GM08714 (cell line): ENCODE measurements at regions not wholly inside any gene's neighbourhood (a gene's known extent, or its start where the extent isn't known, plus 50 kb on each side); places are given as distances from the start of the nearest gene placed in this dataset.
A peak's percentile ranks its signal among the peaks of the same experiment; 100 is the strongest.
"Not testable (repeated sequence)": the region's sequence is repeated elsewhere in the genome, so short reads cannot be mapped to it uniquely, and the experiment has no call there.

ENCODE experiments used
- H3K4me3 ChIP-seq: fragments of 200-500 bp; sonication (Bioruptor generic); 2 replicates; pipeline ENCODE4 v1.5.1; 2014; ENCODE audit warnings: mild to moderate bottlenecking, low read length, inconsistent platforms
- ZNF274 ChIP-seq: IDR thresholded peaks from 2 replicates; pipeline ENCODE4 v1.6.1; 2012; ENCODE audit warnings: mild to moderate bottlenecking, low read depth, low read length

DNA sequence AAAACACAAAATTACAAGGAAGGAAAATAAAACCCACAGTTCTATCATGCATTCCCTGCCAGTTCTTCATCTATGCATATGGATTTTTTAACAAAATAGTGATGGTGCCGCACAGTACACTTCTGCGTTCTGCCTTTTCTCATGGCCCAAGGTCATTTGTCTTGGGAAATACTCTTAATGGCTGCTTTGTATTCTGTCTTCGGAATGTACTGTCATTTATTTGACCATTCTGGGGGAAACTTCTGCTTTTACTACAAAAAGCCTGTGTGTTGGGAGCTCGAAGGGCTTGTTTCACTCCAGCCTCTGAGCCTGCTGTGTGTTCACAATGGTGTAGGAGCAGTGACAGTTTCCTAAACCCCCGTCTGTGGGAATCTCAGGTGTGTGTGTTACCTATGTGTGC lies 82.8 kb upstream of the SEC14L1 start:
- H3K4me3 ChIP-seq = no peak overlapping the region
- TF ChIP-seq ZNF274 = no peak

DNA sequence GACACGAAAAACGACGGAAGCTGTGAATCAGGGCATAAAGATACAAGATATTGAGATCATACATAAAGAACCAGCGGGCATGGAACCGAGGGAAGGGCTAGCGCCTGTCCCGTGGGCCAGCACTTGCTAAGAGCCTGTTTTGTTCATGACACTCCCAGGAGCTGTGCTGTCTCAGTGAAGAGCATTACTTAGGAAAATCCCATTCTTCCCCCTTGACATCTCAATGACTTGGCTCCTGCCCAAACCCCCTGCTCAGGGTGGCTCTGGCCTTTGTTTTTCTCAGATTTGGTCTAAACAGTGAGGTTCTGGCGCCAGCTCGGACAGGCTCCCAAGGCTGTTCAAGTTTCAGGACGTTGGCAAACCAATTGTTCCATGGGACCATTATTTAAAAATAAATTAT lies 79.1 kb upstream of the SEC14L1 start:
- no peak for TF ChIP-seq ZNF274
- H3K4me3 ChIP-seq = no peak overlapping the region

DNA sequence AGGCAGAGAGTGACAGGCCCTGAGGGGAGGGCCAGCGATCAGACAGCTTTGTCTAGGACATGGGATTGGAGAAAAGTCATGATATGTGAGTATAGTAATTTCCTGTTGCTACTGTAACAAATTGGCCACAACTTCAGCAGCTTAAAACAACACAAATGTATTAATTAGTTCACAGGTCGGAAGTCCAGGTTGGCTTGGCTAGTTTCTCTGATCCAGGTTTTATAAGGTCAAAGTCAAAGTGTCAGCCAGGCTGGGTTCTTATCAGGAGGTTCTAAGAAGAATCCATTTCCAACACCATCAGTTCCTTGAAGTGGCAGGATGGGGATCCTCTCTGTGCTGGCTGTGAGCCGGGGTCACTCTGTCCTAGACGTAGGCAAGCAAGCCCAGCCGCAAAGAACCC lies 76.2 kb upstream of the SEC14L1 start:
- TF ChIP-seq ZNF274 = no peak
- no peak overlapping the region for H3K4me3 ChIP-seq

DNA sequence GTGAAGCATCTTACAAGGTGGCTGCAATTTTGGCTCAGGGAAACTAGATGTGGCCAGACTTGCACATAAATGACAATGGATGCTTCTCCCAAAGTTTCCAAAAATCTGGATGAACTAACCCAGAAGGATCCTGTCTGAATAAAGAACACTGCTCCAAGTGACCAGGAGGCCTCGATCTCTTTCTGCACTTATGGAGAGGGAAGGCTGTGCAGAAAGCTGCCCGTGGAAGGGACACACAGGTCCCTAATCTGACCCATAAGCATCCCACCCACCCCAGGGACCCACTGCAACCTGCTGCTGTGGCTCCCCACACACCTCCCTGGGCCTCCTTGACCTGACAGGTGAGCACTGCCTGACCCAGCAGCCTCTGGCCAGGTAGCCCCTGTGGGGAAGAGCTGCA lies 74.6 kb upstream of the SEC14L1 start:
- TF ChIP-seq ZNF274 = no peak
- no peak overlapping the region for H3K4me3 ChIP-seq

DNA sequence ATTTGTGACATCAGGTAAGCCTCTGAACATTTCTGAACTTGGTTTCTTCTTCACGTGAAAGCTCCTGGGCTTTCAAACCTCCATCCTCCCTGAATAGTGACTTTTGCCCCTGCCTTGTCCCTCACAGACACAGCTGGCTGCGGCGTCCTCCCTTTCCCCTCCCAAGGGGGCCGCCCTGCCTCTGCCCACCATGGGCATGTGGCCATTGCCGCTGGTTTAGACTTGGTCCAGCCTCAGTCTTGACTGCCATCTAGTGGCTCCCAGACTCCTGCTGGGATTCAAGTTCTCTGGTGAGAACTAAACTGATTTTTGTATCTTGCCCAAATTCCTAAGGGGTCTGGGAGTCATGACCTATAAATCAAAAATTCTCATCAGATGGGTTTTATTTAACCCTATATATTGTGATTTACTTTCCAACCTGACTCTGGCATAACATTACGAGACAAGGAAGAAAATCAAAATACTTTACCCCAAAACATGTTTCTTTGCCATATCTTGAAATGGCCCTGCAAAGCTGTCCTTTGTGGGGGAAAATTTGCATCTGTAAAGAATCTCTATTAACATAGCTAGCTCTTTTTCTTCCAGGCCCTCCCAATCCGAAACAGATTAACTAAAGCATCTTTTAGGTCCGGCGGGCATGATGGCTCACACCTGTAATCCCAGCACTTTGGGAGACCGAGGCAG lies 73.9 kb upstream of the SEC14L1 start:
- H3K4me3 ChIP-seq = not testable (repeated sequence)

- no peak overlapping the region for H3K4me3 ChIP-seq
- TF ChIP-seq ZNF274 = no peak
Observed at GRCh38 chr17:77068915-77069314, 71.9 kb upstream of the SEC14L1 start.

DNA sequence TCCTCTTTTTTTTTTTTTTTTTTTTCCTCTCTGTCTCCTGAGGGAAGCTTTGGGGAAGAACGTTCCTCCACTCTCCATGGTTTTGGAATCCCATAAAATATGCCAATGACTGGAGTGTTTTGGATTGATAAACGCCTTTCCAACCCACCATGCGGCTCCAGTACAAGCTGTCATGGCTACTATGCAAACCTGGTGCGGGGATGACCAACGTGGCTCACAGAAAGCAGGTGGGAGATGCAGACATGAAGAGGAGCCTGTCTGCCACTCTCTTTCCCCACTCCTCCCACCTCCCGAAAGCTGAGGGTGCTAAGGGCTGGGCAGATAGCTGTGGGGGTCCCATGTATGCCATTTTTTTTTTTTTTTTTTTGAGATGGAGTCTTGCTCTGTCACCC lies 69.9 kb upstream of the SEC14L1 start:
- H3K4me3 ChIP-seq = no peak overlapping the region
- TF ChIP-seq ZNF274 = no peak

GRCh38 chr17:77071925-77072490 lies 68.8 kb upstream of the SEC14L1 start:
- H3K4me3 ChIP-seq = no peak overlapping the region
- TF ChIP-seq ZNF274 = no peak

DNA sequence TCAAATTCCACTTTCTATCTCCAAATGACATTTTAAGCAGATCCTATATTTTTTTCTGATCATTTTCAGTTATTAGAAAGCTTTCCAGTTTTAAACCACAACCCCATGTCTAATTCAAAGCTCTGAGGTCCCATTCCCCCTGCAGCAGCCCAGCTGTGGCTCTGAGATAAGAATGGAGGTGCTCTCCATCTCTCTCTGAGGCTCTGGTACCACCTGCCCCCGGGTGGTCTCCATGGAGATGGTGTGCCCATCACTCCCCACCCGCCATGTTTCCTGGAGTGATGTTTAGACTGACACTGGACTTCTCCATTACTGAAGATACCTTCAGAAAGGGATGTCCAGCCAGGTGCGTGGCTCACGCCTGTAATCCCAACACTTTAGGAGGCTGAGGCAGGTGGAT lies 68.1 kb upstream of the SEC14L1 start:
- no peak for TF ChIP-seq ZNF274
- no peak overlapping the region for H3K4me3 ChIP-seq

- no peak overlapping the region for H3K4me3 ChIP-seq
- TF ChIP-seq ZNF274 = no peak
Observed at GRCh38 chr17:77074681-77075080, 66.1 kb upstream of the SEC14L1 start.

GRCh38 chr17:77076124-77076830 lies 64.5 kb upstream of the SEC14L1 start:
- no peak overlapping the region for H3K4me3 ChIP-seq
- no peak for TF ChIP-seq ZNF274

DNA sequence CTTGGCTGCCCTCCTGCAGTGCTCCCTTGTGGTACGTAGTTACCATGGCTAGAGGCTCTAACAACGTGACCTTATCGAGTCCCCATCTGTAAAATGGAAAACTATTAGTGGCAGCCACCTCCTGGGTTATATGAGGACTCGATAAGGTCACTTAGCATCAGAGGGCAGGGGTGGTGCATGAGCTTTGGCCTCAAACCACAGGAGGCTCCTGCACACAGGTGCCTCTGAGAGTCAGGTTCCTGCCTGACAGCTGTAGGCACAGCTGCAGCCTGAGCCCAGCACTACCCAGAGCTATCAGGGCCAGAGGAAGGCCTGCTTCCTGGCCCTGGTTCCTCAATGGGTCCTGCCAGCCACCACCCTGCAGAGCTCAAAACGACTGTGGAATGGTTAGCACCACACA lies 57.2 kb upstream of the SEC14L1 start:
- no peak overlapping the region for H3K4me3 ChIP-seq
- TF ChIP-seq ZNF274 = no peak

- no peak for TF ChIP-seq ZNF274
- H3K4me3 ChIP-seq = no peak overlapping the region
Observed at GRCh38 chr17:77085926-77086432, 54.8 kb upstream of the SEC14L1 start.

GRCh38 chr17:77086433-77087010 lies 54.2 kb upstream of the SEC14L1 start:
- no peak for TF ChIP-seq ZNF274

DNA sequence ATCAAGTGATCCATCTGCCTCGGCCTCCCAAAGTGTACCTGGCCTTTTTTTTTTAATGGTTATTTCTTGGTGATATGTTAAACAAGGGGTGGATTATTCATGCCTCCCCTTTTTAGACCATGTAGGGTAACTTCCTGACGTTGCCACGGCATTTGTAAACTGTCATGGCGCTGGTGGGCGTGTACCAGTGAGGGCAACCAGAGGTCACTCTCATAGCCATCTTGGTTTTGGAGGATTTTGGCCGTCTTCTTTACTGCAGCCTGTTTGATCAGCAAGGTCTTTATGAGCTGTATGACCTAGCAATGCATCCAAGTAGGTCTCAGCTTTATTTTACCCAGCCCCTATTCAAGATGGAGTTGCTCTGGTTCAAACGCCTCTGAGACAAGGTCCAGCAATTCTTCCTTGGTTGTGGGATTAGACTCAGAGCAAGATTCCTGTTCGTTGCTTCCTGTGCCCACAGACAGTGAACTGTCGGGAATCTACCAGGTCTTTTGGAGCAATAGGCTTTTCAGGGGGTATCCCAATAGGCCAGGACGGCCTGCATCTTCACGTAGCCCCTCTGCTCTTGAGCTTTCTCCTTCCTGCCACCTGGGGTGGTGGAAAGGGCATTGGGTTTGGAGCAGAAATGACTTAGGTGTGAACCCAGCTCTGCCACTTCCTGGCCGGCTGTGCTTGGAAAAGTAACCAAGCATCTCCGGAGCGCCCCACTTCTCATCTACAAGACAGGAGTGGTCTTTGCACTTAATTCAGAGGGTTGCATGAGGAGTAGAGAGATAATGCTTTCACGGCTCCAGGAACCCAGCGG lies 52.9 kb upstream of the SEC14L1 start:
- TF ChIP-seq ZNF274 = no peak
- H3K4me3 ChIP-seq = peak overlapping the region; percentile 98; the same call in 1 of the 2 replicates

More at GRCh38 chr17:77086433-77087010, 54.2 kb upstream of the SEC14L1 start:
- H3K4me3 ChIP-seq = no peak overlapping the region
